Pancreas (tissue), 10 donors: ENCODE measurements at regions not wholly inside any gene's neighbourhood (a gene's known extent, or its start where the extent isn't known, plus 50 kb on each side); places are given as distances from the start of the nearest gene placed in this dataset.
A peak's percentile ranks its signal among the peaks of the same experiment; 100 is the strongest.

Source experiments
- ATAC-seq, 4 donors: fragments of 200-7000 bp; cut with Tn5 transposase; one replicate each; pipeline versions ENCODE4 v1.8.0 to v1.9.1; 2020; ENCODE audit warnings: mild to moderate bottlenecking in 4 of 4, moderate library complexity in 4 of 4
- DNase-seq, 6 donors: peaks; one replicate each; pipeline ENCODE4 v3.0.0-alpha.2; 2020
- FAIRE-seq: peaks from 2 replicates; lab custom pipeline; 2012; peaks lifted over from hg19 to GRCh38; lab: Jason Lieb, UNC
- H3K27ac ChIP-seq, 4 donors: fragments of 200-600 bp; sonication (generic); 1 replicate in 3 of 4; 2 replicates in 1 of 4; pipeline versions ENCODE4 v1.5.0 to v1.8.0; 2020
- H3K27me3 ChIP-seq, 4 donors: fragments of 200-600 bp; one replicate each; pipeline ENCODE4 v1.8.0; 2021
- H3K36me3 ChIP-seq, 3 donors: fragments of 200-600 bp; sonication (generic) in 1 of 3; one replicate each; pipeline versions ENCODE4 v1.5.0 to v1.8.0; 2020 to 2021
- H3K4me1 ChIP-seq, 3 donors: fragments of 200-600 bp; one replicate each; pipeline ENCODE4 v1.8.0; 2021
- H3K4me3 ChIP-seq, 4 donors: fragments of 200-600 bp; sonication (generic) in 2 of 4; one replicate each; pipeline versions ENCODE4 v1.5.0 to v1.8.0; 2020 to 2021
- H3K9me3 ChIP-seq, 4 donors: fragments of 200-600 bp; one replicate each; pipeline ENCODE4 v1.8.0; 2021
- WGBS, 2 donors: extraction: QIAGEN DNeasy Blood & Tissue Kit; methylation state at CpG; one replicate each; pipeline ENCODE4 v1.1.7; 2013; 5-methylcytosine and 5-hydroxymethylcytosine counted together
- intact Hi-C, 3 donors: fragments of 100-400 bp; cut with DNase I; formaldehyde crosslinking; loops; one replicate each; pipeline versions ENCODE4 v1.11.1 to v1.14.2; 2022
- TF ChIP-seq, protein P1 (sequence below), 4 donors: fragments of 200-600 bp; sonication (generic) in 3 of 4; IDR thresholded peaks; one replicate each; pipeline versions ENCODE4 v1.5.0 to v1.8.0; 2021; ENCODE audit warnings: antibody characterized with exemption in 4 of 4
- donor health status: healthy with polysubstance abuse.
- donor health status: DM: no; HTN: no; CAD: no; lungs with moderate emphysema.
- donor health status: DM: no; HTN: no; CAD: no.
- donor health status: control.
- donor health status: control.
- donor health status: Bipolar disorder and iron deficiency.
- donor health status: DM: yes; HTN: yes; CAD: no.
- donor health status: DM: no; HTN: no; CAD: no.
- donor health status: DM: no; HTN: no; CAD: no.
- donor health status: DM: yes; HTN: yes; CAD: no.

DNA sequence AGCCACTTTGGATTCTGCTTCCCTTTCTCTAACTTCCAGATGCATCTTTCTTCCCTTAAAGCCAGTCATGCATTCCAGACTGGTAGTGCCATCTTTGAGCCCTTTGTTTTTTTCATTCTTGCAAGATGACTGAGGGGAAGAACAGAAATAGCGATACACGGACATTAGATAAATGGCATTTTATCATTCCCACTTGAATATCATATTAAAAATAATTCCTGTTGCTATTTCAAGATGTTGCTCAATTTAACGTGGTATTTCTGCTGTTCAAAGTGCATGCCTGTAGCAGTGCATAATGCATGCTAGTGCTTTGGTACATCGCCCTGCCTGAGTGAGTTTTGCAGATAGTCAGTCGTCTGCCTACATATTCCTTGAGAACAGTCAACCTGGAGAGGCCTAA lies 140.6 kb upstream of the FRY start:
- DNase-seq (no peak), FAIRE-seq (no peak), ATAC-seq (peak in 1 of 4 donors; percentile 19)
- Histone ChIP-seq H3K27ac (no peak overlapping the region), H3K36me3 (no peaks in the 10 kb centered on the region), H3K27me3 (no peaks in the 10 kb centered on the region), H3K4me3 (no peak overlapping the region), H3K4me1 (no peaks in the 10 kb centered on the region), H3K9me3 (no peaks in the 10 kb centered on the region)
- intact Hi-C loops: no loop called here
- WGBS, 2 donors: 81 to 82% methylated on average over 5 of the region's 5 CpGs
- TF ChIP-seq, protein P1, sequence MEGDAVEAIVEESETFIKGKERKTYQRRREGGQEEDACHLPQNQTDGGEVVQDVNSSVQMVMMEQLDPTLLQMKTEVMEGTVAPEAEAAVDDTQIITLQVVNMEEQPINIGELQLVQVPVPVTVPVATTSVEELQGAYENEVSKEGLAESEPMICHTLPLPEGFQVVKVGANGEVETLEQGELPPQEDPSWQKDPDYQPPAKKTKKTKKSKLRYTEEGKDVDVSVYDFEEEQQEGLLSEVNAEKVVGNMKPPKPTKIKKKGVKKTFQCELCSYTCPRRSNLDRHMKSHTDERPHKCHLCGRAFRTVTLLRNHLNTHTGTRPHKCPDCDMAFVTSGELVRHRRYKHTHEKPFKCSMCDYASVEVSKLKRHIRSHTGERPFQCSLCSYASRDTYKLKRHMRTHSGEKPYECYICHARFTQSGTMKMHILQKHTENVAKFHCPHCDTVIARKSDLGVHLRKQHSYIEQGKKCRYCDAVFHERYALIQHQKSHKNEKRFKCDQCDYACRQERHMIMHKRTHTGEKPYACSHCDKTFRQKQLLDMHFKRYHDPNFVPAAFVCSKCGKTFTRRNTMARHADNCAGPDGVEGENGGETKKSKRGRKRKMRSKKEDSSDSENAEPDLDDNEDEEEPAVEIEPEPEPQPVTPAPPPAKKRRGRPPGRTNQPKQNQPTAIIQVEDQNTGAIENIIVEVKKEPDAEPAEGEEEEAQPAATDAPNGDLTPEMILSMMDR (IDR thresholded peaks at IDR 0.05): no peak

DNA sequence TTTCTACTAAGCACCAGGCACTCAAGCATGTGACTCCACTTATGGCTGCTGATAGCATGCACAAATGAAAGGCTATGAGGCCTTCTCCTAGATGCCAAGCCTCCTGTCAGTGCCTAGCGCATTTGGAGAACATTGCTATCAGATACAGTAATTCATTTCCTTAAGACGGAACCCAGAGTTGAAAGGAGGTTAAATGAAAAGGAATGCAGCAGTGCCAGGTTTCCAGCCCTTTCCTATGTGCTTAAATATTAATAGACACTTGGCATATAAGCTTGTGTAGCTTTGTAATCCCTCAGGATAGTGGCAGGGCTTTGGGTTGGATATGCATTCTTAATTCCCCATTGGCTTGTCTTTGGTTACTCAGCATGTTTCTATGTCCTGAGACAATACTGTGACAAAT lies 140.1 kb upstream of the FRY start:
- DNase-seq (no peak), FAIRE-seq (no peak), ATAC-seq (peak; percentile 53 to 87 (median 74))
- WGBS, 2 donors: 4 to 15% methylated on average over 2 of the region's 2 CpGs
- Histone ChIP-seq H3K27ac (peak overlapping the region in 1 of 4 donors; percentile 27), H3K4me1 (no peaks in the 10 kb centered on the region), H3K4me3 (no peak overlapping the region), H3K27me3 (no peaks in the 10 kb centered on the region), H3K36me3 (no peaks in the 10 kb centered on the region), H3K9me3 (no peaks in the 10 kb centered on the region)
- TF ChIP-seq, protein P1 (IDR thresholded peaks at IDR 0.05): no peak
- intact Hi-C loops: no loop called here

DNA sequence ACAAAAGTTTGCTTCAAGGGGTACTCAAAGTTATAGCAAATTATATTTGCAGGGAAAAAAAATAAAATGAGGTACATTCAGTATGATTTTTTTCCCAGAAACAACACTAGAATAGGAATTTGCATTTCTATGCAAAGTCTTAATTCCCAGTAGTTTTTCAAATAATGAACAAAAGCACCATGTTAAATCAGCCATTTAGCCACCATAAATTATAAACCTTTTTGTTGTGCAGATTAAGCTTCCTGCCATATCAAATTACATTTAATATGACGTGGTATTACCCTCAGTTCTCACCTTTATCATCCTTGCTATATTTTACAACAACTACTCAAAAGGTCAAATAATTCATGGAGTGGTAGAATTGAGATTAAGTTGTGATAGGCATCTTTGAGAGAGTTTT lies 136.6 kb upstream of the FRY start:
- Histone ChIP-seq H3K4me3 (no peak overlapping the region), H3K9me3 (no peaks in the 10 kb centered on the region), H3K36me3 (no peaks in the 10 kb centered on the region), H3K27ac (no peak overlapping the region), H3K27me3 (no peaks in the 10 kb centered on the region), H3K4me1 (no peaks in the 10 kb centered on the region)
- TF ChIP-seq, protein P1 (IDR thresholded peaks at IDR 0.05): no peak
- intact Hi-C loops: no loop called here
- DNase-seq: no peak
- WGBS, 2 donors: 47 to 56% methylated on average over 1 of the region's 1 CpG
- no peak for FAIRE-seq
- no peak for ATAC-seq

DNA sequence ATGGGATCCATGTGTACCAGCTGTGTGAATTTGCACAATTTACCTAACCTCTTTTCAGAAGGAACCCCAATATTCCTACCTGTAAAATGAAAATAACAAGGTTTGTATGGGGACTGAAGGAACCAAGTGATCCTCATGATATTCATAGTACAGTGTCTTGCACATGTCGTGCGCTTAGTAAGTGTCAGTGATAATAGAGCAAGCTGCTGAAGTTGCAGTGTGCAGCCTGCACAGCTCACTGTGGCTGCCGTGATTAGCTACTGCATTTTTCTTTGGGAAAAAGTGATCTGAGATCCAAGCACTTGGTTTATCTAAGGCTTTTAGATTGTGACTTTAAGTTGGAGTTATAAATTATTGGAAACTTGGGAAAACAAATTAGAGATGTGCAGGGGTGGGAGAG lies 135.9 kb upstream of the FRY start:
- DNase-seq: no peak
- Histone ChIP-seq H3K27ac (no peak overlapping the region), H3K4me3 (no peak overlapping the region), H3K36me3 (no peaks in the 10 kb centered on the region), H3K4me1 (no peaks in the 10 kb centered on the region), H3K27me3 (no peaks in the 10 kb centered on the region), H3K9me3 (no peaks in the 10 kb centered on the region)
- intact Hi-C loops: no loop called here
- TF ChIP-seq, protein P1 (IDR thresholded peaks at IDR 0.05): no peak
- ATAC-seq: no peak
- 91 to 99% methylated on average over 3 of the region's 3 CpGs for WGBS, 2 donors
- no peak for FAIRE-seq

DNA sequence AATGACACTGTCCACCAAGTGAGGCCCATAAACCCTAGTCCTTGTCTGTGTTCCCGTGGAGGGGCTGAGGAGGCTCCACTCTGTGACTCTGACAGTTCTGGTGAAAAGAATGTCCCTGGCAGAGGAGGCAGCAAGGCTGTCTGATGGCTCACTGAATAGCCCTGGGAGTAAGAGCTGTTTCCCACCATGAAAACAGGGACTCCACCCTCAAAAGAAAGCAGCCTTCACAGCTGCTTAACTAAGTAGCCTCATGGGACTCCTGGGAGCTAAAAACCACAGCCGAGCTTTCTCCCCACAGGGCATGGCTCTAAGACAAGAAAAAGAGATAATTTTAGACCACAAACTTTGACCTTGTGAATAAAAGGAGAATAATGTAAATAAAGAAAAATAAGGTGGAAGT lies 135.1 kb upstream of the FRY start:
- no peak overlapping the region for H3K4me3 ChIP-seq
- no peaks in the 10 kb centered on the region for H3K36me3 ChIP-seq
- no peak overlapping the region for H3K27ac ChIP-seq
- intact Hi-C loops: no loop called here
- DNase-seq (no peak), ATAC-seq (no peak), FAIRE-seq (no peak)
- H3K27me3 ChIP-seq: no peaks in the 10 kb centered on the region
- H3K9me3 ChIP-seq: no peaks in the 10 kb centered on the region
- H3K4me1 ChIP-seq: no peaks in the 10 kb centered on the region
- TF ChIP-seq, protein P1 (IDR thresholded peaks at IDR 0.05): no peak
- 26 to 40% methylated on average over 2 of the region's 2 CpGs for WGBS, 2 donors
